ENCODE measurements at regions not wholly inside any gene's neighbourhood (a gene's known extent, or its start where the extent isn't known, plus 50 kb on each side); places are given as distances from the start of the nearest gene placed in this dataset.

- no peak for DNase-seq
Measured at GRCh38 chr22:48612077-48612995, 1215.3 kb downstream of the BRD1 start.

- no peak for DNase-seq
Measured at GRCh38 chr22:48609279-48609865, 1218.3 kb downstream of the BRD1 start.

GRCh38 chr22:48607901-48608662 is 1219.6 kb downstream of the BRD1 start:
- no peak for DNase-seq

GRCh38 chr22:48606684-48607307 is 1220.9 kb downstream of the BRD1 start:
- DNase-seq, result no peak

- no peak for DNase-seq
Measured at GRCh38 chr22:48605856-48606481, 1221.7 kb downstream of the BRD1 start.

- DNase-seq, result no peak
Measured at GRCh38 chr22:48605125-48605524, 1222.5 kb downstream of the BRD1 start.

GRCh38 chr22:48603621-48604320 is 1223.9 kb downstream of the BRD1 start:
- no peak for DNase-seq

GRCh38 chr22:48602805-48603518 is 1224.7 kb downstream of the BRD1 start:
- no peak for DNase-seq

- DNase-seq, result no peak
Measured at GRCh38 chr22:48600681-48601080, 1227.0 kb downstream of the BRD1 start.

GRCh38 chr22:48600171-48600570 is 1227.5 kb downstream of the BRD1 start:
- DNase-seq, result no peak

- no peak for DNase-seq
Measured at GRCh38 chr22:48599346-48599745, 1228.3 kb downstream of the BRD1 start.

GRCh38 chr22:48596111-48596850 is 1231.4 kb downstream of the BRD1 start:
- no peak for DNase-seq

- no peak for DNase-seq
Measured at GRCh38 chr22:48595511-48595905, 1232.2 kb downstream of the BRD1 start.

- DNase-seq, result no peak
Measured at GRCh38 chr22:48594757-48595510, 1232.7 kb downstream of the BRD1 start.

GRCh38 chr22:48594016-48594756 is 1233.5 kb downstream of the BRD1 start:
- no peak for DNase-seq

- no peak for DNase-seq
Measured at GRCh38 chr22:48593551-48593950, 1234.1 kb downstream of the BRD1 start.

- DNase-seq, result no peak
Measured at GRCh38 chr22:48592931-48593330, 1234.7 kb downstream of the BRD1 start.

GRCh38 chr22:48592488-48592887 is 1235.2 kb downstream of the BRD1 start:
- DNase-seq, result no peak

GRCh38 chr22:48592066-48592345 is 1235.7 kb downstream of the BRD1 start:
- DNase-seq, result no peak
